ENCODE measurements at regions not wholly inside any gene's neighbourhood (a gene's known extent, or its start where the extent isn't known, plus 50 kb on each side); places are given as distances from the start of the nearest gene placed in this dataset.

- no peak for TF ChIP-seq CTCF (IDR thresholded peaks at IDR 0.05; ENCODE audit: low read length)
- TF ChIP-seq EZH2 (optimal IDR thresholded peaks at IDR 0.05; ENCODE audit: low read depth, low read length), result no peak
- TF ChIP-seq EZH2phosphoT487 (IDR thresholded peaks at IDR 0.05; ENCODE audit: low read length), result no peak
Observed at GRCh38 chr22:27614650-27615007, 186.9 kb downstream of the MN1 start.

Measured in MM.1S (cell line).